ENCODE measurements at regions not wholly inside any gene's neighbourhood (a gene's known extent, or its start where the extent isn't known, plus 50 kb on each side); places are given as distances from the start of the nearest gene placed in this dataset.

- TF ChIP-seq POLR2A (IDR thresholded peaks at IDR 0.05) = no peak
- TF ChIP-seq CTCF (IDR thresholded peaks at IDR 0.05) = no peak
- TF ChIP-seq POLR2AphosphoS5 (IDR thresholded peaks at IDR 0.05) = no peak
These were observed 87.6 kb upstream of the SPRY2 start for GRCh38 chr13:80428349-80429096.

Data from gastroesophageal sphincter (tissue), 3 donors.